HepG2 (cell line): ENCODE measurements at regions not wholly inside any gene's neighbourhood (a gene's known extent, or its start where the extent isn't known, plus 50 kb on each side); places are given as distances from the start of the nearest gene placed in this dataset.

Experiments
- BRF2 ChIP-seq: sonication (generic); formaldehyde crosslinking; IDR thresholded peaks from 2 replicates; pipeline ENCODE4 v1.8.1; 2022; ENCODE audit warnings: mild to moderate bottlenecking, missing genetic modification reagents
- CEBPG ChIP-seq: IDR thresholded peaks from 2 replicates; pipeline ENCODE4 v1.6.1; 2016
- ESRRA ChIP-seq: sonication (generic); formaldehyde crosslinking; IDR thresholded peaks from 2 replicates; pipeline ENCODE4 v1.5.1; 2020; ENCODE audit warnings: mild to moderate bottlenecking, low read depth, missing genetic modification reagents
- GMEB1 ChIP-seq: sonication (generic); formaldehyde crosslinking; IDR thresholded peaks from 2 replicates; pipeline ENCODE4 v1.5.1; 2020; ENCODE audit warnings: missing genetic modification reagents, mild to moderate bottlenecking, borderline replicate concordance
- HIC2 ChIP-seq: sonication (generic); formaldehyde crosslinking; IDR thresholded peaks from 2 replicates; pipeline ENCODE4 v1.9.0; 2022; ENCODE audit warnings: low read depth, missing genetic modification reagents
- MTA1 ChIP-seq: sonication (generic); formaldehyde crosslinking; IDR thresholded peaks from 2 replicates; pipeline ENCODE4 v1.4.0; 2020; ENCODE audit warnings: missing genetic modification reagents, mild to moderate bottlenecking, borderline replicate concordance
- NFYC ChIP-seq: IDR thresholded peaks from 2 replicates; pipeline ENCODE4 v1.6.1; 2016; ENCODE audit warnings: missing genetic modification reagents, missing compliant biosample characterization
- ZBTB43 ChIP-seq: sonication (generic); formaldehyde crosslinking; conservative IDR thresholded peaks from 2 replicates; pipeline ENCODE4 v1.4.0; 2020; ENCODE audit warnings: missing genetic modification reagents
- ZNF570 ChIP-seq: sonication (generic); formaldehyde crosslinking; IDR thresholded peaks from 2 replicates; pipeline ENCODE4 v1.4.0; 2020; ENCODE audit warnings: mild to moderate bottlenecking, missing genetic modification reagents, borderline replicate concordance

- TF ChIP-seq MTA1 (CRISPR knock-in tag) (no peak), HIC2 (CRISPR knock-in tag) (no peak), BRF2 (no peak), CEBPG (no peak), NFYC (CRISPR knock-in tag) (no peak), ESRRA (no peak), GMEB1 (CRISPR knock-in tag) (no peak), ZNF570 (CRISPR knock-in tag) (no peak), ZBTB43 (CRISPR knock-in tag) (no peak)
Measured at GRCh38 chr13:79874396-79875360, 393.7 kb downstream of the NDFIP2 start (continued).
